Heart left ventricle (tissue), 16 donors: ENCODE measurements at regions not wholly inside any gene's neighbourhood (a gene's known extent, or its start where the extent isn't known, plus 50 kb on each side); places are given as distances from the start of the nearest gene placed in this dataset.

Experiments used
- ATAC-seq, 4 donors: fragments of 200-7000 bp; cut with Tn5 transposase; one replicate each; pipeline ENCODE4 v1.9.1; 2020 to 2022; ENCODE audit warnings: moderate library complexity in 4 of 4, mild to moderate bottlenecking in 3 of 4, moderate number of reproducible peaks in 1 of 4
- DNase-seq, 5 donors: peaks; one replicate each; pipeline ENCODE4 v3.0.0-alpha.2; 2020
- H3K27ac ChIP-seq, 12 donors: fragments of 200-600 bp; sonication (generic) in 4 of 12; one replicate each; pipeline versions ENCODE4 v1.5.0 to v1.8.0; 2016 to 2022; ENCODE audit warnings: mild to moderate bottlenecking in 2 of 12
- H3K27me3 ChIP-seq, 9 donors: fragments of 200-600 bp; sonication (generic) in 2 of 9; one replicate each; pipeline versions ENCODE4 v1.5.1 to v1.8.0; 2016 to 2022; ENCODE audit warnings: mild to moderate bottlenecking in 3 of 9
- H3K36me3 ChIP-seq, 9 donors: fragments of 200-600 bp; sonication (generic) in 2 of 9; one replicate each; pipeline versions ENCODE4 v1.5.0 to v1.8.0; 2018 to 2022; ENCODE audit warnings: mild to moderate bottlenecking in 2 of 9
- H3K4me1 ChIP-seq, 12 donors: fragments of 200-600 bp; sonication (generic) in 4 of 12; one replicate each; pipeline versions ENCODE4 v1.5.0 to v1.8.0; 2016 to 2022; ENCODE audit warnings: mild to moderate bottlenecking in 3 of 12
- H3K4me3 ChIP-seq, 12 donors: fragments of 200-600 bp; sonication (generic) in 4 of 12; one replicate each; pipeline versions ENCODE4 v1.5.0 to v1.8.0; 2017 to 2022; ENCODE audit warnings: mild to moderate bottlenecking in 9 of 12, moderate library complexity in 4 of 12
- H3K9me3 ChIP-seq, 12 donors: fragments of 200-600 bp; sonication (generic) in 4 of 12; one replicate each; pipeline versions ENCODE4 v1.5.0 to v1.8.0; 2016 to 2022; ENCODE audit warnings: mild to moderate bottlenecking in 1 of 12
- POLR2A ChIP-seq, 2 donors: fragments of 450-650 bp; IDR thresholded peaks; one replicate each; pipeline ENCODE4 v1.6.1; 2017; ENCODE audit warnings: antibody characterized with exemption in 2 of 2, mild to moderate bottlenecking in 2 of 2, moderate library complexity in 2 of 2
- WGBS, 4 donors: extraction: QIAGEN DNeasy Blood & Tissue Kit in 2 of 4; methylation state at CpG; one replicate each; pipeline versions ENCODE4 v1.1.5 to v1.1.7; 2013 to 2018; 5-methylcytosine and 5-hydroxymethylcytosine counted together
- intact Hi-C, 10 donors: fragments of 100-400 bp; cut with DNase I; formaldehyde crosslinking; loops; one replicate each; pipeline versions ENCODE4 v1.11.1 to v1.14.2; 2022
- TF ChIP-seq, protein P1 (sequence below), 12 donors: fragments of 200-600 bp; sonication (generic) in 4 of 12; IDR thresholded peaks; one replicate each; pipeline versions ENCODE4 v1.5.0 to v1.8.0; 2018 to 2022; ENCODE audit warnings: antibody characterized with exemption in 12 of 12, mild to moderate bottlenecking in 5 of 12
- donor health status: ischemic (EF 13 %, LVEDD 7.1; RV severe dilation, severe dysfunction).
- donor health status: healthy with polysubstance abuse.
- donor health status: DM: no; HTN: yes; CAD: no.
- donor health status: DM: no; HTN: no; CAD: no.
- donor health status: ischemic (EF 25% LVEDD 6.9; RV normal size, moderate dysfunction).
- donor health status: ischemic (EF 25% LVEDD 5.7; RV mildly dilated, moderate dysfunction).
- donor health status: healthy.
- donor health status: DM: yes; HTN: yes; CAD: no.
- donor health status: ischemic (EF 35%, LVEDD 5.7; RV mildly dilated, moderate dysfunction).
- donor health status: nonischemic (EF 11% LVEDD 7.7; RV severe dilation, severe dysfunction).
- donor health status: DM: yes; HTN: yes; CAD: no.
- donor health status: PGD.
- donor health status: ischemic (EF 29% LVEDD 5.4; RV normal size, mild dysfunction).
- donor health status: nonischemic (EF 23%, LVEDD 6.1; RV moderate dilation, normal function).

GRCh38 chr17:31704483-31704882 is 154.6 kb downstream of the COPRS start:
- 76 to 95% (median 87%) methylated on average over 10 of the region's 10 CpGs for WGBS, 4 donors
- no peaks in the 10 kb centered on the region for H3K36me3 ChIP-seq
- intact Hi-C loops: loop anchor here in 1 of 10 donors (10.0 kb wide), 1 partner anchor 60 kb away; no protein-coding TSS in a partner anchor
- H3K27me3 ChIP-seq: no peaks in the 10 kb centered on the region
- no peak for TF ChIP-seq POLR2A (IDR thresholded peaks at IDR 0.05)
- TF ChIP-seq, protein P1, sequence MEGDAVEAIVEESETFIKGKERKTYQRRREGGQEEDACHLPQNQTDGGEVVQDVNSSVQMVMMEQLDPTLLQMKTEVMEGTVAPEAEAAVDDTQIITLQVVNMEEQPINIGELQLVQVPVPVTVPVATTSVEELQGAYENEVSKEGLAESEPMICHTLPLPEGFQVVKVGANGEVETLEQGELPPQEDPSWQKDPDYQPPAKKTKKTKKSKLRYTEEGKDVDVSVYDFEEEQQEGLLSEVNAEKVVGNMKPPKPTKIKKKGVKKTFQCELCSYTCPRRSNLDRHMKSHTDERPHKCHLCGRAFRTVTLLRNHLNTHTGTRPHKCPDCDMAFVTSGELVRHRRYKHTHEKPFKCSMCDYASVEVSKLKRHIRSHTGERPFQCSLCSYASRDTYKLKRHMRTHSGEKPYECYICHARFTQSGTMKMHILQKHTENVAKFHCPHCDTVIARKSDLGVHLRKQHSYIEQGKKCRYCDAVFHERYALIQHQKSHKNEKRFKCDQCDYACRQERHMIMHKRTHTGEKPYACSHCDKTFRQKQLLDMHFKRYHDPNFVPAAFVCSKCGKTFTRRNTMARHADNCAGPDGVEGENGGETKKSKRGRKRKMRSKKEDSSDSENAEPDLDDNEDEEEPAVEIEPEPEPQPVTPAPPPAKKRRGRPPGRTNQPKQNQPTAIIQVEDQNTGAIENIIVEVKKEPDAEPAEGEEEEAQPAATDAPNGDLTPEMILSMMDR (IDR thresholded peaks at IDR 0.05): no peak
- peaks cover 0 to 9% (median 0%) of the 10 kb centered on the region in 12 donors for H3K9me3 ChIP-seq
- no peak overlapping the region for H3K27ac ChIP-seq
- ATAC-seq (no peak), DNase-seq (no peak)
- H3K4me3 ChIP-seq: no peak overlapping the region
- H3K4me1 ChIP-seq: no peaks in the 10 kb centered on the region

- H3K27me3 ChIP-seq: no peaks in the 10 kb centered on the region
These were observed 157.0 kb downstream of the COPRS start for GRCh38 chr17:31702041-31702440.

GRCh38 chr17:31700973-31701372 is 158.1 kb downstream of the COPRS start:
- intact Hi-C loops: loop anchor here in 1 of 10 donors (10.0 kb wide), 1 partner anchor 56 kb away; no protein-coding TSS in a partner anchor
- ATAC-seq: peak in 1 of 4 donors; percentile 25
- Histone ChIP-seq H3K27me3 (no peaks in the 10 kb centered on the region), H3K36me3 (no peaks in the 10 kb centered on the region), H3K9me3 (peaks cover 0 to 12% (median 0%) of the 10 kb centered on the region in 12 donors), H3K4me3 (no peak overlapping the region), H3K4me1 (peaks cover 0 to 17% (median 9%) of the 10 kb centered on the region in 12 donors), H3K27ac (peak overlapping the region in 5 of 12 donors; percentile 32 to 49 (median 41))
- 53 to 66% (median 62%) methylated on average over 1 of the region's 1 CpG for WGBS, 4 donors
- TF ChIP-seq, protein P1 (IDR thresholded peaks at IDR 0.05): no peak
- TF ChIP-seq POLR2A (IDR thresholded peaks at IDR 0.05): no peak
- no peak for DNase-seq

More at GRCh38 chr17:31702041-31702440, 157.0 kb downstream of the COPRS start:
- Histone ChIP-seq H3K36me3 (no peaks in the 10 kb centered on the region), H3K4me1 (peaks cover 0 to 6% (median 3%) of the 10 kb centered on the region in 12 donors), H3K9me3 (peaks cover 0 to 12% (median 0%) of the 10 kb centered on the region in 12 donors), H3K27ac (no peak overlapping the region), H3K4me3 (no peak overlapping the region)
- TF ChIP-seq POLR2A (IDR thresholded peaks at IDR 0.05): no peak
- TF ChIP-seq, protein P1 (IDR thresholded peaks at IDR 0.05): no peak
- no peak for ATAC-seq
- intact Hi-C loops: loop anchor here in 1 of 10 donors (10.0 kb wide), 1 partner anchor 57 kb away; no protein-coding TSS in a partner anchor
- WGBS, 4 donors: 83 to 92% (median 87%) methylated on average over 3 of the region's 3 CpGs
- no peak for DNase-seq

DNA sequence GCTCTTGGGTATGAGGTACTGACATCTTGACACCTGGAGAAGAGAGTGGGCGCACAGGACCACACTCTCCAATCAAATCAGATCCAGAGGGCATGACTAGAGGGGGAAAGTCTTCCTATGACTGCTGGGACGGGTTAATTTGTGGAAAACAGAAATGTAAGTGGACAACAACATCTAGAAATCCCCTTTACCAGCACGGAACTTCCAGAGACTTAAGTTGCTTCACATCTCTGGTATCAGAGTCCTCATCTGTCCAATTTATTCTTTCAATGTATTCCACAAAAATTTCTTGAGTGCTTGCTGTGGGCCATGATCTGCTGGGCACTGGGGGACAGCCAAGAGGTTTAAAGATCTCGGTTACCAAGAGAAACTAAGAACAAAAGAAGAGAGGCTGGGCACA is 159.2 kb downstream of the COPRS start:
- H3K27ac ChIP-seq: no peak overlapping the region
- H3K4me1 ChIP-seq: peaks cover 0 to 26% (median 17%) of the 10 kb centered on the region in 12 donors
- H3K9me3 ChIP-seq: peaks cover 0 to 12% (median 0%) of the 10 kb centered on the region in 12 donors
- ATAC-seq (no peak), DNase-seq (no peak)
- intact Hi-C loops: loop anchor here in 8 of 10 donors (5.0 to 10.0 kb wide), 9 partner anchors 37 to 145 kb away; no protein-coding TSS in a partner anchor
- TF ChIP-seq, protein P1 (IDR thresholded peaks at IDR 0.05): no peak
- 93 to 97% (median 95%) methylated on average over 4 of the region's 4 CpGs for whole genome bisulfite sequencing, 4 donors
- H3K36me3 ChIP-seq: no peaks in the 10 kb centered on the region
- no peaks in the 10 kb centered on the region for H3K27me3 ChIP-seq
- H3K4me3 ChIP-seq: no peak overlapping the region
